SK-MEL-5 (cell line): ENCODE measurements at regions not wholly inside any gene's neighbourhood (a gene's known extent, or its start where the extent isn't known, plus 50 kb on each side); places are given as distances from the start of the nearest gene placed in this dataset.
"Not testable (repeated sequence)": the region's sequence is repeated elsewhere in the genome, so short reads cannot be mapped to it uniquely, and the experiment has no call there.

Source experiments
- DNase-seq: peaks from one replicate; pipeline ENCODE4 v3.0.0-alpha.2; 2016; ENCODE audit warnings: low read depth, low spot score
- in situ Hi-C: cut with HindIII; loops from 2 replicates; pipeline ENCODE4 v1.10.0; 2016; ENCODE audit warnings: low sequenced_read_pairs, high pct_unique_total_duplicates, low pct_unique_long_range_greater_than_20kb

- DNase-seq: no peak
- in situ Hi-C loops: no loop called here
Observed at GRCh38 chr2:215787565-215788178, 225.7 kb downstream of the MREG start.

GRCh38 chr2:215787025-215787424 lies 226.3 kb downstream of the MREG start:
- no peak for DNase-seq
- in situ Hi-C loops: no loop called here

- DNase-seq: no peak
- in situ Hi-C loops: no loop called here
Observed at GRCh38 chr2:215784371-215784783, 229.0 kb downstream of the MREG start.

- DNase-seq, in situ Hi-C loops: not testable (repeated sequence)
Observed at GRCh38 chr2:215783640-215784039, 229.7 kb downstream of the MREG start.

GRCh38 chr2:215782965-215783364 lies 230.4 kb downstream of the MREG start:
- no peak for DNase-seq
- in situ Hi-C loops: no loop called here

GRCh38 chr2:215782295-215782694 lies 231.1 kb downstream of the MREG start:
- DNase-seq: no peak
- in situ Hi-C loops: no loop called here

GRCh38 chr2:215780907-215781685 lies 232.3 kb downstream of the MREG start:
- no peak for DNase-seq
- in situ Hi-C loops: no loop called here

- in situ Hi-C loops: no loop called here
- DNase-seq: no peak
Observed at GRCh38 chr2:215780313-215780712, 233.0 kb downstream of the MREG start.

- in situ Hi-C loops: no loop called here
- no peak for DNase-seq
Observed at GRCh38 chr2:215779912-215780311, 233.4 kb downstream of the MREG start.

- in situ Hi-C loops: no loop called here
- DNase-seq: no peak
Observed at GRCh38 chr2:215777465-215778044, 235.8 kb downstream of the MREG start.

GRCh38 chr2:215775106-215775505 lies 238.2 kb downstream of the MREG start:
- in situ Hi-C loops: no loop called here
- no peak for DNase-seq

GRCh38 chr2:215773728-215774127 lies 239.6 kb downstream of the MREG start:
- peak; percentile 90 for DNase-seq
- in situ Hi-C loops: no loop called here

- no peak for DNase-seq
- in situ Hi-C loops: no loop called here
Observed at GRCh38 chr2:215772634-215773563, 240.5 kb downstream of the MREG start.

- in situ Hi-C loops: no loop called here
- DNase-seq: peak; percentile 82
Observed at GRCh38 chr2:215772003-215772402, 241.3 kb downstream of the MREG start.

GRCh38 chr2:215771241-215771640 lies 242.1 kb downstream of the MREG start:
- in situ Hi-C loops: no loop called here
- no peak for DNase-seq

- in situ Hi-C loops: no loop called here
- no peak for DNase-seq
Observed at GRCh38 chr2:215770668-215771067, 242.7 kb downstream of the MREG start.

GRCh38 chr2:215769246-215769645 lies 244.1 kb downstream of the MREG start:
- in situ Hi-C loops: no loop called here
- no peak for DNase-seq

GRCh38 chr2:215767625-215768024 lies 245.7 kb downstream of the MREG start:
- DNase-seq: no peak
- in situ Hi-C loops: no loop called here
